HEK293 (cell line): ENCODE measurements at regions not wholly inside any gene's neighbourhood (a gene's known extent, or its start where the extent isn't known, plus 50 kb on each side); places are given as distances from the start of the nearest gene placed in this dataset.
A peak's percentile ranks its signal among the peaks of the same experiment; 100 is the strongest.

Source experiments
- CTCF ChIA-PET: fragments of 350-600 bp; formaldehyde crosslinking; extraction: SDS; loops from one replicate; lab custom pipeline; 2021; ENCODE audit warnings: antibody characterized with exemption; lab: Yijun Ruan, JAX
- POLR2A ChIA-PET: fragments of 300-600 bp; formaldehyde crosslinking; extraction: SDS; loops from one replicate; lab custom pipeline; 2020; ENCODE audit warnings: antibody characterized with exemption, inconsistent platforms; lab: Yijun Ruan, JAX
- H3K27ac ChIP-seq: fragments of 200-500 bp; sonication (Bioruptor generic); 2 replicates; pipeline ENCODE4 v1.5.1; 2014; ENCODE audit warnings: low read depth, low read length, control low read depth, inconsistent platforms; ENCODE audit errors: extremely low read depth
- H3K36me3 ChIP-seq, 2 experiments: fragments of 200-500 bp in 1 of 2; sonication (Bioruptor generic) in 1 of 2; 1 replicate in 1 of 2; 2 replicates in 1 of 2; pipeline ENCODE4 v1.5.1; 2014 to 2017; ENCODE audit warnings: inconsistent platforms in 2 of 2, low read length in 2 of 2; ENCODE audit not compliant: control insufficient read depth in 2 of 2, insufficient read depth in 1 of 2
- H3K4me1 ChIP-seq: fragments of 200-500 bp; sonication (Bioruptor generic); 2 replicates; pipeline ENCODE4 v1.5.1; 2014; ENCODE audit warnings: mild to moderate bottlenecking, low read length, inconsistent platforms; ENCODE audit not compliant: control insufficient read depth, insufficient read depth
- H3K4me3 ChIP-seq: 2 replicates; pipeline ENCODE4 v1.5.1; 2011; ENCODE audit warnings: low read depth, mild to moderate bottlenecking, control low read depth, low read length, moderate library complexity
- H3K9me3 ChIP-seq: fragments of 200-500 bp; sonication (Bioruptor generic); 2 replicates; pipeline ENCODE4 v1.5.1; 2014; ENCODE audit warnings: low read depth, low read length, inconsistent platforms; ENCODE audit not compliant: control insufficient read depth, insufficient read depth
- EGR2 ChIP-seq: fragments of 450-650 bp; formaldehyde crosslinking; IDR thresholded peaks from 2 replicates; pipeline ENCODE4 v1.5.1; 2016; ENCODE audit warnings: low read depth, missing biosample characterization, missing genetic modification characterization
- MYNN ChIP-seq: fragments of 450-650 bp; formaldehyde crosslinking; IDR thresholded peaks from 2 replicates; pipeline ENCODE4 v1.5.1; 2016; ENCODE audit warnings: missing biosample characterization, missing genetic modification characterization, borderline replicate concordance
- OVOL3 ChIP-seq: fragments of 450-650 bp; formaldehyde crosslinking; IDR thresholded peaks from 2 replicates; pipeline ENCODE4 v1.5.1; 2016; ENCODE audit warnings: missing biosample characterization, missing genetic modification characterization
- PRDM1 ChIP-seq: fragments of 450-650 bp; formaldehyde crosslinking; IDR thresholded peaks from 2 replicates; pipeline ENCODE4; 2016; ENCODE audit warnings: missing biosample characterization, missing genetic modification characterization
- SCRT2 ChIP-seq: fragments of 450-650 bp; formaldehyde crosslinking; IDR thresholded peaks from 2 replicates; pipeline ENCODE4 v1.5.1; 2016; ENCODE audit warnings: missing biosample characterization, missing genetic modification characterization
- SP7 ChIP-seq: fragments of 450-650 bp; formaldehyde crosslinking; IDR thresholded peaks from 2 replicates; pipeline ENCODE4 v1.5.1; 2016; ENCODE audit warnings: missing biosample characterization, missing genetic modification characterization
- ZNF112 ChIP-seq: fragments of 450-650 bp; formaldehyde crosslinking; IDR thresholded peaks from 2 replicates; pipeline ENCODE4 v1.5.0; 2017; ENCODE audit warnings: missing biosample characterization, missing genetic modification characterization
- ZNF140 ChIP-seq: fragments of 450-650 bp; formaldehyde crosslinking; IDR thresholded peaks from 2 replicates; pipeline ENCODE4 v1.5.1; 2016; ENCODE audit warnings: missing biosample characterization, missing genetic modification characterization
- ZNF248 ChIP-seq: fragments of 450-650 bp; formaldehyde crosslinking; IDR thresholded peaks from 2 replicates; pipeline ENCODE4 v1.5.1; 2017; ENCODE audit warnings: missing biosample characterization, missing genetic modification characterization
- ZNF335 ChIP-seq: fragments of 450-650 bp; formaldehyde crosslinking; conservative IDR thresholded peaks from 2 replicates; pipeline ENCODE4 v1.5.1; 2016; ENCODE audit warnings: missing biosample characterization, missing genetic modification characterization
- ZNF404 ChIP-seq: fragments of 450-650 bp; formaldehyde crosslinking; IDR thresholded peaks from 2 replicates; pipeline ENCODE4 v1.5.1; 2017; ENCODE audit warnings: missing biosample characterization, missing genetic modification characterization
- ZNF571 ChIP-seq: fragments of 450-650 bp; formaldehyde crosslinking; IDR thresholded peaks from 2 replicates; pipeline ENCODE4 v1.5.0; 2017; ENCODE audit warnings: missing biosample characterization, missing genetic modification characterization
- ZNF654 ChIP-seq: fragments of 450-650 bp; formaldehyde crosslinking; IDR thresholded peaks from 2 replicates; pipeline ENCODE4 v1.5.1; 2016; ENCODE audit warnings: low read depth, missing biosample characterization, missing genetic modification characterization
- ZSCAN23 ChIP-seq: fragments of 450-650 bp; formaldehyde crosslinking; IDR thresholded peaks from 2 replicates; pipeline ENCODE4 v1.5.1; 2016; ENCODE audit warnings: missing biosample characterization, missing genetic modification characterization
- TF ChIP-seq, protein P1 (sequence below): fragments of 450-650 bp; formaldehyde crosslinking; IDR thresholded peaks from 2 replicates; pipeline ENCODE4 v1.5.1; 2016; ENCODE audit warnings: missing biosample characterization, missing genetic modification characterization
- TF ChIP-seq, protein P2 (sequence below): IDR thresholded peaks from 2 replicates; pipeline ENCODE4 v1.6.1; 2011; ENCODE audit warnings: mild to moderate bottlenecking, low read depth, low read length, borderline replicate concordance
- TF ChIP-seq, protein P3 (sequence below): fragments of 450-650 bp; formaldehyde crosslinking; IDR thresholded peaks from 2 replicates; pipeline ENCODE4 v1.5.1; 2016; ENCODE audit warnings: missing biosample characterization, missing genetic modification characterization
- TF ChIP-seq, protein P4 (sequence below): fragments of 450-650 bp; formaldehyde crosslinking; IDR thresholded peaks from 2 replicates; pipeline ENCODE4 v1.5.1; 2016; ENCODE audit warnings: missing biosample characterization, missing genetic modification characterization

DNA sequence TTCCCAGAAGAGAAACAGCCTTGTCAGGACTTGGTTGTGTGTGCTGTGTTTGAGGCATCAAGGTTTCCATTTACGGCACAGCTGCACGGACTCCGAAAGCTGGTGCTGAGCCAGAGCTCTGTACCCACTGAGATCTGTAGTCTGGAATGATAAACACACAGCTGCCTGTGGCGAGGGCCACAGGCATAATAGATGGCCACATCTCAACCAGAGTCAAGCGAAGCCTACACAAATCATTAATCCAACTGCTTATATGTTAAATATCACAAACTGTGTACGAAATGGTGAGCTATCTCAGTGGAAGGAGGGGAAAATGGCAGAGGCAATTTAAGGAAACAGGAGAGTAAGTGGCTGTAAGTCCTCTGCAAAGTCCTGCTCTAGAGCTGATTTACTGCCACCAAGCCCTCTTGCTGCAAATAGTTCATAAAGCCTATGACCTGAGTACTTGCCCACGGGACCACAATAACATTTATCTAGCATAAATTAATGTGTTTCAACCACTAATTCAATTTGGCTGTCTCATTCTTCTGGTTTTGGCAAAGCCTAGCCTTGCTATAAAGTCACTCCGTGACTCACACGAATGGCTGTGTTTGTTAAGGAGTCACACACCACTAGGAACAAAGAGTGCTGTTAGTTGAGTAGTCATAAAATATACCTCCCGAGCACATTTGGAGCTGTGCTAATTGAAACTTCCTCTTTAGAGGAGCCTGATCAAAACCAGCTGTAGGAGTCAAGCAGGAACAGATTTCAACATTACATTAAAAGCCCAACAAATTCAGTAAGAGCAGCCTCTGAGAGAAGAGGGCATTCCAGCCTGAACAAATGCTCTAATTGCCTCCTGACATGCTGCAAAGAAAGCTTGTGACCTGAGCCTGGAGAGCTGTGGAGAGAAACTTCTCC, 738.6 kb upstream of the ZNF608 start (continued):
- TF ChIP-seq ZNF140 (tag by site-specific recombination) (no peak), MYNN (tag by site-specific recombination) (peak; percentile 82), ZNF654 (tag by site-specific recombination) (no peak; the same call in 1 of the 2 replicates), EGR2 (tag by site-specific recombination) (no peak), ZSCAN23 (tag by site-specific recombination) (peak; percentile 85), ZNF404 (tag by site-specific recombination) (no peak), ZNF112 (tag by site-specific recombination) (no peak), ZNF571 (tag by site-specific recombination) (no peak), SCRT2 (tag by site-specific recombination) (peak; percentile 83), ZNF335 (tag by site-specific recombination) (peak; percentile 74), ZNF248 (tag by site-specific recombination) (no peak), OVOL3 (peak; percentile 93), PRDM1 (no peak)
- TF ChIP-seq, protein P1, sequence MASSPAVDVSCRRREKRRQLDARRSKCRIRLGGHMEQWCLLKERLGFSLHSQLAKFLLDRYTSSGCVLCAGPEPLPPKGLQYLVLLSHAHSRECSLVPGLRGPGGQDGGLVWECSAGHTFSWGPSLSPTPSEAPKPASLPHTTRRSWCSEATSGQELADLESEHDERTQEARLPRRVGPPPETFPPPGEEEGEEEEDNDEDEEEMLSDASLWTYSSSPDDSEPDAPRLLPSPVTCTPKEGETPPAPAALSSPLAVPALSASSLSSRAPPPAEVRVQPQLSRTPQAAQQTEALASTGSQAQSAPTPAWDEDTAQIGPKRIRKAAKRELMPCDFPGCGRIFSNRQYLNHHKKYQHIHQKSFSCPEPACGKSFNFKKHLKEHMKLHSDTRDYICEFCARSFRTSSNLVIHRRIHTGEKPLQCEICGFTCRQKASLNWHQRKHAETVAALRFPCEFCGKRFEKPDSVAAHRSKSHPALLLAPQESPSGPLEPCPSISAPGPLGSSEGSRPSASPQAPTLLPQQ: peak; percentile 48; the same call in 1 of the 2 replicates
- TF ChIP-seq, protein P2, sequence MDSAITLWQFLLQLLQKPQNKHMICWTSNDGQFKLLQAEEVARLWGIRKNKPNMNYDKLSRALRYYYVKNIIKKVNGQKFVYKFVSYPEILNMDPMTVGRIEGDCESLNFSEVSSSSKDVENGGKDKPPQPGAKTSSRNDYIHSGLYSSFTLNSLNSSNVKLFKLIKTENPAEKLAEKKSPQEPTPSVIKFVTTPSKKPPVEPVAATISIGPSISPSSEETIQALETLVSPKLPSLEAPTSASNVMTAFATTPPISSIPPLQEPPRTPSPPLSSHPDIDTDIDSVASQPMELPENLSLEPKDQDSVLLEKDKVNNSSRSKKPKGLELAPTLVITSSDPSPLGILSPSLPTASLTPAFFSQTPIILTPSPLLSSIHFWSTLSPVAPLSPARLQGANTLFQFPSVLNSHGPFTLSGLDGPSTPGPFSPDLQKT: no peak
- TF ChIP-seq, protein P3, sequence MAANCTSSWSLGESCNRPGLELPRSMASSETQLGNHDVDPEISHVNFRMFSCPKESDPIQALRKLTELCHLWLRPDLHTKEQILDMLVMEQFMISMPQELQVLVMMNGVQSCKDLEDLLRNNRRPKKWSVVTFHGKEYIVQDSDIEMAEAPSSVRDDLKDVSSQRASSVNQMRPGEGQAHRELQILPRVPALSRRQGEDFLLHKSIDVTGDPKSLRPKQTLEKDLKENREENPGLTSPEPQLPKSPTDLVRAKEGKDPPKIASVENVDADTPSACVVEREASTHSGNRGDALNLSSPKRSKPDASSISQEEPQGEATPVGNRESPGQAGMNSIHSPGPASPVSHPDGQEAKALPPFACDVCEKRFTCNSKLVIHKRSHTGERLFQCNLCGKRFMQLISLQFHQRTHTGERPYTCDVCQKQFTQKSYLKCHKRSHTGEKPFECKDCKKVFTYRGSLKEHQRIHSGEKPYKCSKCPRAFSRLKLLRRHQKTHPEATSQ (tag by site-specific recombination): peak; percentile 56; the same call in 1 of the 2 replicates

DNA sequence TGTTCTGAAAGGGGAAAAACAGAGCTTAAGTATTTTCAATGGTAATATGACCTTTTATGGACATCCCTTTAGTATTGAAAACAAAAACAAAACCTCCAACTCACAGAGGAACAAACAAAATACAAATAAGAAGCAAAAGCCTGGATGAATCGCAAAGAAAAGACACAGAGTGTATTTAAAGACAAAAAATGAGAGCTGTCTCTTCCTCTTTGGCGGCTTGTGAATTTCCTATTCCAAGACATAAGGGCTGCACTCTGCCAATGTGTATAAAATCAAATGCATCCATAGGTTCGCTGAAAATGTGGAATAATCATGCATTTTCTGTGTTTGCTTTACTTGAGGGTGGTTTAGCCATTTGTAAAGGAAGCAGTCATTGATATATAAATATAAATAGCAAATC, 739.3 kb upstream of the ZNF608 start:
- ChIA-PET CTCF (no interaction called here), POLR2A (interaction anchor here (1.0 to 1.9 kb wide), 4 partner anchors 9 to 158 kb away, joined by 3 to 9 read pairs (median 6); no protein-coding TSS in a partner anchor)
- peak overlapping the region; percentile 97 for H3K27ac ChIP-seq
- TF ChIP-seq, protein P4, sequence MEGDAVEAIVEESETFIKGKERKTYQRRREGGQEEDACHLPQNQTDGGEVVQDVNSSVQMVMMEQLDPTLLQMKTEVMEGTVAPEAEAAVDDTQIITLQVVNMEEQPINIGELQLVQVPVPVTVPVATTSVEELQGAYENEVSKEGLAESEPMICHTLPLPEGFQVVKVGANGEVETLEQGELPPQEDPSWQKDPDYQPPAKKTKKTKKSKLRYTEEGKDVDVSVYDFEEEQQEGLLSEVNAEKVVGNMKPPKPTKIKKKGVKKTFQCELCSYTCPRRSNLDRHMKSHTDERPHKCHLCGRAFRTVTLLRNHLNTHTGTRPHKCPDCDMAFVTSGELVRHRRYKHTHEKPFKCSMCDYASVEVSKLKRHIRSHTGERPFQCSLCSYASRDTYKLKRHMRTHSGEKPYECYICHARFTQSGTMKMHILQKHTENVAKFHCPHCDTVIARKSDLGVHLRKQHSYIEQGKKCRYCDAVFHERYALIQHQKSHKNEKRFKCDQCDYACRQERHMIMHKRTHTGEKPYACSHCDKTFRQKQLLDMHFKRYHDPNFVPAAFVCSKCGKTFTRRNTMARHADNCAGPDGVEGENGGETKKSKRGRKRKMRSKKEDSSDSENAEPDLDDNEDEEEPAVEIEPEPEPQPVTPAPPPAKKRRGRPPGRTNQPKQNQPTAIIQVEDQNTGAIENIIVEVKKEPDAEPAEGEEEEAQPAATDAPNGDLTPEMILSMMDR: 0 out of 2 replicates have a peak, but pooled peaks have one; percentile 7
- no peak for TF ChIP-seq SP7
- H3K4me1 ChIP-seq: peaks cover 24% of the 10 kb centered on the region
- H3K36me3 ChIP-seq: no peaks in the 10 kb centered on the region
- no peak overlapping the region for H3K4me3 ChIP-seq
- no peaks in the 10 kb centered on the region for H3K9me3 ChIP-seq
